ENCODE measurements at regions not wholly inside any gene's neighbourhood (a gene's known extent, or its start where the extent isn't known, plus 50 kb on each side); places are given as distances from the start of the nearest gene placed in this dataset.

GRCh38 chr2:71938108-71938507 is 209.6 kb downstream of the CYP26B1 start:
- TF ChIP-seq FOXM1 (IDR thresholded peaks at IDR 0.05; ENCODE audit: low read depth, low read length) (no peak), SMARCA5 (IDR thresholded peaks at IDR 0.05) (no peak), ATF3 (IDR thresholded peaks at IDR 0.05; ENCODE audit: borderline replicate concordance, extremely low read depth, low read depth, low read length) (no peak), ZSCAN29 (IDR thresholded peaks at IDR 0.05) (no peak), SREBF2 (IDR thresholded peaks at IDR 0.05; ENCODE audit: low read length) (no peak), TAF1 (IDR thresholded peaks at IDR 0.05; ENCODE audit: borderline replicate concordance, low read depth, low read length) (no peak), CTCF (IDR thresholded peaks at IDR 0.05 in 2 of 3, conservative IDR thresholded peaks at IDR 0.05 in 1 of 3; ENCODE audit: control insufficient read depth in 2 of 3, extremely low read depth in 1 of 3, insufficient read depth in 1 of 3, low read depth in 3 of 3, low read length in 3 of 3) (no peak), ATF7 (IDR thresholded peaks at IDR 0.05; ENCODE audit: low read depth) (no peak), POLR2AphosphoS5 (IDR thresholded peaks at IDR 0.05; ENCODE audit: low read length) (no peak)

Measured in GM12878 (cell line).